ENCODE measurements at regions not wholly inside any gene's neighbourhood (a gene's known extent, or its start where the extent isn't known, plus 50 kb on each side); places are given as distances from the start of the nearest gene placed in this dataset.

- TF ChIP-seq ZBTB7A (IDR thresholded peaks at IDR 0.05; ENCODE audit: low read depth) (no peak), YY1 (IDR thresholded peaks at IDR 0.05; ENCODE audit: low read depth) (no peak), CREB1 (IDR thresholded peaks at IDR 0.05; ENCODE audit: low read depth) (no peak), TCF12 (IDR thresholded peaks at IDR 0.05; ENCODE audit: low read depth) (no peak), REST (IDR thresholded peaks at IDR 0.05; ENCODE audit: low read depth) (no peak), TEAD4 (IDR thresholded peaks at IDR 0.05) (no peak)
These were observed 1027.7 kb downstream of the ARAP2 start for GRCh38 chr4:35216636-35217035.

- TF ChIP-seq ZBTB7A (IDR thresholded peaks at IDR 0.05; ENCODE audit: low read depth): no peak
- no peak for TF ChIP-seq YY1 (IDR thresholded peaks at IDR 0.05; ENCODE audit: low read depth)
- no peak for TF ChIP-seq MAX (IDR thresholded peaks at IDR 0.05)
- no peak for TF ChIP-seq TEAD4 (IDR thresholded peaks at IDR 0.05)
- no peak for TF ChIP-seq EGR1 (IDR thresholded peaks at IDR 0.05)
- no peak for TF ChIP-seq CREB1 (IDR thresholded peaks at IDR 0.05; ENCODE audit: low read depth)
- TF ChIP-seq REST (IDR thresholded peaks at IDR 0.05; ENCODE audit: low read depth): no peak
- TF ChIP-seq FOXM1 (IDR thresholded peaks at IDR 0.05; ENCODE audit: borderline replicate concordance, low read depth): no peak
- TF ChIP-seq NFIC (IDR thresholded peaks at IDR 0.05): no peak
- no peak for TF ChIP-seq TCF12 (IDR thresholded peaks at IDR 0.05; ENCODE audit: low read depth)
- no peak for TF ChIP-seq EP300 (IDR thresholded peaks at IDR 0.05; ENCODE audit: borderline replicate concordance)
- no peak for TF ChIP-seq RAD21 (IDR thresholded peaks at IDR 0.05; ENCODE audit: low read depth)
These were observed 1027.0 kb downstream of the ARAP2 start for GRCh38 chr4:35217331-35217730.

- TF ChIP-seq YY1 (IDR thresholded peaks at IDR 0.05; ENCODE audit: low read depth) (no peak), TCF12 (IDR thresholded peaks at IDR 0.05; ENCODE audit: low read depth) (no peak), RAD21 (IDR thresholded peaks at IDR 0.05; ENCODE audit: low read depth) (no peak), CEBPB (IDR thresholded peaks at IDR 0.05) (no peak), CREB1 (IDR thresholded peaks at IDR 0.05; ENCODE audit: low read depth) (no peak), TAF1 (IDR thresholded peaks at IDR 0.05; ENCODE audit: low read depth) (no peak), FOXM1 (IDR thresholded peaks at IDR 0.05; ENCODE audit: borderline replicate concordance, low read depth) (no peak), TEAD4 (IDR thresholded peaks at IDR 0.05) (no peak), REST (IDR thresholded peaks at IDR 0.05; ENCODE audit: low read depth) (no peak), ZBTB7A (IDR thresholded peaks at IDR 0.05; ENCODE audit: low read depth) (no peak), USF1 (IDR thresholded peaks at IDR 0.05) (no peak), EP300 (IDR thresholded peaks at IDR 0.05; ENCODE audit: borderline replicate concordance) (no peak), MAX (IDR thresholded peaks at IDR 0.05) (no peak), EGR1 (IDR thresholded peaks at IDR 0.05) (no peak), NFIC (IDR thresholded peaks at IDR 0.05) (no peak)
These were observed 1016.0 kb downstream of the ARAP2 start for GRCh38 chr4:35228313-35228712.

GRCh38 chr4:35229021-35229420 is 1015.3 kb downstream of the ARAP2 start:
- TF ChIP-seq USF1 (IDR thresholded peaks at IDR 0.05): no peak

- TF ChIP-seq ZBTB7A (IDR thresholded peaks at IDR 0.05; ENCODE audit: low read depth): no peak
- TF ChIP-seq TEAD4 (IDR thresholded peaks at IDR 0.05): no peak
These were observed 1006.4 kb downstream of the ARAP2 start for GRCh38 chr4:35237924-35238323.
